HG02840 (cell line): ENCODE measurements at regions not wholly inside any gene's neighbourhood (a gene's known extent, or its start where the extent isn't known, plus 50 kb on each side); places are given as distances from the start of the nearest gene placed in this dataset.

Source experiments
- ATAC-seq: cut with Tn5 transposase; IDR thresholded peaks from one replicate; pipeline ENCODE4 v1.9.1; 2021; ENCODE audit warnings: mild to moderate bottlenecking, moderate library complexity, moderate number of reproducible peaks; ENCODE audit not compliant: unreplicated experiment, low FRiP score

DNA sequence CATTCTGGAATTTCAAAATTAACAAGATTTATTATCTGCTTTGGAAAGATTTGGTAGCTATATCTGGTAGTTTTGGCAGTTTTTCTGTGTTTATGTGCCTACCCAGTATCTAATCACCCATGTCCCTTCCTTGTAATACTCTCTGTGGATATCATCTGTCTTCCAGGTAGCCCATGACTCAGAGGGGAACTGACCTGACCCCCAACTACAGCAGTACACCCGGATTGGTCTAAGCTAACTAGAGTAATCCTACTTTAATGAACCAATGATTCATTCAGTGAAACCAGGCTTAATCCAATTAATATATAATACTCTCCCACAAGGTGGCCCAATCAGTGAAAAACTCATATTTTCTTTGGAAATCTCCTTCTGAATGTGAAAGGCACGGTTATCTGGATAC is 295.3 kb upstream of the SULF2 start:
- ATAC-seq = no peak

DNA sequence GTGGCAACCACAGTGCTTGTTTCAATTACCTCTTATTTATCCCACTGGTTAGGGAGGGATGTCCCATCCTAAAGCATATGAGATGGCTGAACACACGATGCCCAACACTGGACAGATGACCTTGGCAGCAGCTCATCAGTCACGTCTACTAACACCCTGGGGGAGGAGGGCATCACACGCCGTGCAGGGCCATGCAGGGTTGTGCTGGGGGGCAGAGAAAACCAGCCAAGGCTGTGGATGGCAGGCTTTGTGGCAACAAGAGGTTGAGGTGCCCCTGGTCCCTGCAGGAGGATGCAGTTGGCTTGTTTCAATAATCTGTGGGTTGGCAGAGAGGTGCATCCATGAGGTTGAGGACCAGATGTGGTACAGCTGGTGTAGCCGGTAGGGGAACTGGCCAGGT is 293.7 kb upstream of the SULF2 start:
- no peak for ATAC-seq

DNA sequence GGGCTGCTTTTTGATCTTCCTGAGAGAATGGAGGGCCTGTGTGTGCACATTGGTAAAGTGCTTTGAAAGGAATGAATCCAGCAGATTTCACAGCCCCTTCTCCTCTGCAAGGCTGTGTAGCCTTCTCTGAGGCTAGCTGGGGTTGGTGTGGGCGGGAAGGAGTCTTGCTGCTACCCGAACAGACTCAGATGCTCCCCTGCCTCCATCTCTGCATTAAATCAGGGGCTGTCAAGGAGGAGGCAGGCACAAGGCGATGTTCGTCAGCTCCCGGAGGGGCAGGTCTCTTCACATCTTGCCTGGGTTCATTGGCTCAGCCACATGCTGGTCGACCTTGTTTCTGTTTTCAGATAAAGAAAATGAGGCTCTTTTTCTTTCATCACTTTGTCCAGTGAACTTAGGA is 291.5 kb upstream of the SULF2 start:
- no peak for ATAC-seq

DNA sequence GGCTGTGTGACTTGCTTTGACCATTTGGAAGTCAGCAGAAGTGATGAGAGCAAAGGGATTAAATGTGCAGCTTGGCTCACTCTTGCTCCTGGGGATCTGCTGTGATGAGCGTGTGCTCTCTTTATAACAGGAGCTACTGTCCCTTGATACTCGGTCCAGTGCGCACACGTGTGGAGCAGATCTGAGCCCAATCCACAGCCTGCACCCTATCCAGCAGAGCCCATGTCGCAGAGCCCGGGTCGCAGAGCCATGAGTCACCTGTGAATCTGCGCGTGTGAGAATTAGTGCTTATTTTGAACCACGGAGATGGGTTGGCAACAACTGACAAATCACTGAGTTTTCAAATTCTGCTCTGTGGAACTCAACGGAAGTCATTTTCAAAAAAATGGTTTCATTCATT is 291.0 kb upstream of the SULF2 start:
- no peak for ATAC-seq

DNA sequence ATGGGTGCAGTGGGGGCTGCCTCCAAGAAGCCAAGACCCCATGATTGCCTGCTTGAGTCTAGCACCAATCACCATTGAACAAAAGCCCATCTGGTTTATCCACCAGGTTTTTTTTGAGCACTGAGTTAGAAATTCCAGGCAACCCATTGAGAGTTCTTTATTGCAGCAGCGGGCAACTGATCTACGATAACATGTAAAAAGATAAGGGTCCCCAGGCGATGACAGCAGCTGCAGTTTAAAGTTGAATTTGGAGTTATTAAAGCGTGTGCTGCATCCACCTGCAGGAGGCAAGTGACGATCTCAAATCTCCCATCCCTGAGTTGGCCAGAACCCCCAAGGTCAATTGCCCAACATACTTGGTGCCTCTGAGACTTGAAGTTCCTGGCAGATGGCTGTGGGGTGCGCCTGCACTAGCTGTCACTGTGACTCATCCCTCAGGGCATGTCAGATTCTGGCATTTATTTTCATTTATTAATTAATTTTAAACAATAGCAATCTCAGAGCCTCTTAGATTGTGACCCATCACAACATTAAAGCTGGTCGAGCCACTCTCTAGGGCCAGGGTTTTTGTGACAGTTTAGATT is 290.4 kb upstream of the SULF2 start:
- ATAC-seq = no peak

DNA sequence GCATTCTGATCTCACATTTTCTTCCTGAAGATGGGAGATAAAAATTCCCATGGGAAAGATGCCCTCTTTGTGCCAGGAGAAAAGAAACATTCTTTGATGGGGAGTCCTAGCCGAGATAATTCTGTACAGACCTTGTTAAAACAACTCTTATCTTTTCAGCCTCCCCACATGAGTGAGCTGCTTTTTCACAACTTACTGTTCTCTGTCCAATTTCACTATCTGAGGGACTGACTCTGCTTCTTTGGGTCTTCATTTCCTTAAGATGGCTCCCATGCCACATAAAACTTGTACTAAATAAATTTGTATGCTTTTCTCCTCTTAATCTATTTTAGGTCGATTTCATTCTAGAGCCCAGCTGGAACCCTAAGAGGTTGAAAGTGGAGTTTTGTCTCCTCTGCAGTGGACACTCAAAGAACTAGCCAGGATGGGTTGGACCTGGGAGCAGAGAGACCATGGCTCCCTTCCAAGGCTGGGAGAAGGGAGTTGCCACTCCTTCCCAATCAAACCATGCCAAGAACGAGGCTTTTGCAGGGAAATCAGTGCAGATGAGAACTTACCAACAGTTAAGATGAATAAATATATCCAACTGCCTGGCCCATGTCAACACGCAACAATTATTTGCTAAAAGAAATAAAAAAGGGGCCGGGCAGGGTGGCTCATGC is 285.8 kb upstream of the SULF2 start:
- no peak for ATAC-seq

DNA sequence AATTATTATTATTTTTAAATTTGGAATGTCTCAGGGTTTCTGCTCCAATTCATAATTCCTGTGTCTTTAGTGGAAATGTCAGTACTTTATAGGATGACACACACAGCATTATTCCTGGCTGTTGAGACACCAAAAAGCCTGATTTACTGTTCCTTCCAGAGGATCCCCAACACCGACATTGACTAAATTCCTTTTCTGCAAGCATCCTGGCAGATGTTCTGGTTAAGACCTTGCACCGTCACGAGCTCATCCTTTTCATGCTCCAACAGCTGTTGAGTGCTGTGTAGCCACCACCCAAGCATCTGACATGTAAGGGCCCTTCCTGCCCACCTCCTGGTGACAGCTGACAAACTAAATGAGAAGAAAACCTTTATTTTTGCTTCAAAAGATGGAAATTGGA is 284.3 kb upstream of the SULF2 start:
- no peak for ATAC-seq

DNA sequence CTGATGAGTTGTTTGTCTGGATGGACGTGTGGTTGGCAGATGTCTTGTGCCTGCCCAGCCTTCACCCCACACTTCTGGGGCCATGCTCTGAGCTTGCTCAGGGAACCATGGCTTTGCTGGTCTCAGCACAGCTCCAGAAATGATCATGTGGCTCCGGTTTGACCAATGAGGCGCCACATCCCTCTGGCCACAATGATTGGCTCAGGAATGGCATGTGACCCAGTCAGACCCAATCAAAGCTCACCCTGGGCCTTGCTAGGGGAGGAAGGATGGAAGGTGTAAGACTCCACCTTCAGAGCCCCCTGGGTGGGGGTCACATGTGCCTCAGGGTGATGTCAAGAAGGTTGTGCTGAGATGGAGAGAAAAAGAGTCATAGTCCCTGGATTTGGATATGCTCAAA is 281.6 kb upstream of the SULF2 start:
- ATAC-seq = no peak

DNA sequence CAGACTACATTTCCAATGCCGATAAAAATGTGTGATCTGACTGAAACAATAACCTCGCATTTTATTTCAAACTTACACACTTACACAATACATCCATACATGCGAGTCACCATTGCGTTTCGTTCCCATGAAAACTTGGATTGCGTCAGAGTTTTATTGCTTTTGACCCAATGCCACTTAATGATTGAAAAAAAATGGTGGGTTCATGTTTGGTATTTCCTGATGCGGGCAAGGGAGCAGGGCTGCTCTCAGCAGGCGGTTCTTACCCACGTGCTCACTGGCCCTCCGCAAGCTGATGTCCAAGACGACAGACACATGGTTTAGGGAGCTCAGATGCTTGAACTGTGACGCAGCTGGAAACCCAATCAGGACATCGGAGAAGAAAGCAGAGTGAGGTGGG is 281.0 kb upstream of the SULF2 start:
- no peak for ATAC-seq

DNA sequence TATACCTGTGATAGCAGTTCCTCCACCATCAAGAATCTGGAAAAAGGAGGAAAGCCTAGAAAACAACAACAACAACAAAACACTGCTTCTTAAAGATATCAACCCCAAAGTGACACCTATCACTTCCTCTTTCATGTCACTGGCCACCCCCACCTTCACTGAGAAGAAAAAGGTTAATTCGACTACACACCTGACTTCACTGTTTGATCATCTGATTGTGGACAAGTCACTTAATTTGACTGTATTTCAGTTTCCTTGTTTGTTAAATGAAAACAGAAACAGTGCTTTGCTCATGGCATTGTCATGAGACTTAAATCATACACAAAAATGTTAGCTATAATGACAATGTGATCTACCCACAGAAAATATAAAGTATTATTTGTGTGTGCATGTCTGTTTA is 280.6 kb upstream of the SULF2 start:
- no peak for ATAC-seq

DNA sequence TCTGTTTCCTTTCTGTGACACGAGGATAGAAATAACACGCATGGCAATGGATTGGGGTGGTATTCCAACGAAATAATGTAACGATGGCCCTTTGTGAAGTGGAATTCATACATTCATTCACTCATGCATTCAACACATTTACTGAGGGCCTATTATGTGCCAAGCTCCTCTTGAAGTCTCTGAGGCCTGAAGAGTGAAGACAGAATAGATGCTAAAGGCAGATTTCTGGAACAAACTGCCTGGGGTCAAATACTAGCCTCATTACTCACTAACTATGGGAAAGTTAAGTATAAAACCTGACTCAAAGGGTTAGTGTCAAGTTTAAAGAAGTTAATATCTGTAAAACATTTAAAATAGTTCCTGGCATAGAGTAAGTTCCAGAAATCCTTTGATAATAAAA is 279.6 kb upstream of the SULF2 start:
- ATAC-seq = no peak

DNA sequence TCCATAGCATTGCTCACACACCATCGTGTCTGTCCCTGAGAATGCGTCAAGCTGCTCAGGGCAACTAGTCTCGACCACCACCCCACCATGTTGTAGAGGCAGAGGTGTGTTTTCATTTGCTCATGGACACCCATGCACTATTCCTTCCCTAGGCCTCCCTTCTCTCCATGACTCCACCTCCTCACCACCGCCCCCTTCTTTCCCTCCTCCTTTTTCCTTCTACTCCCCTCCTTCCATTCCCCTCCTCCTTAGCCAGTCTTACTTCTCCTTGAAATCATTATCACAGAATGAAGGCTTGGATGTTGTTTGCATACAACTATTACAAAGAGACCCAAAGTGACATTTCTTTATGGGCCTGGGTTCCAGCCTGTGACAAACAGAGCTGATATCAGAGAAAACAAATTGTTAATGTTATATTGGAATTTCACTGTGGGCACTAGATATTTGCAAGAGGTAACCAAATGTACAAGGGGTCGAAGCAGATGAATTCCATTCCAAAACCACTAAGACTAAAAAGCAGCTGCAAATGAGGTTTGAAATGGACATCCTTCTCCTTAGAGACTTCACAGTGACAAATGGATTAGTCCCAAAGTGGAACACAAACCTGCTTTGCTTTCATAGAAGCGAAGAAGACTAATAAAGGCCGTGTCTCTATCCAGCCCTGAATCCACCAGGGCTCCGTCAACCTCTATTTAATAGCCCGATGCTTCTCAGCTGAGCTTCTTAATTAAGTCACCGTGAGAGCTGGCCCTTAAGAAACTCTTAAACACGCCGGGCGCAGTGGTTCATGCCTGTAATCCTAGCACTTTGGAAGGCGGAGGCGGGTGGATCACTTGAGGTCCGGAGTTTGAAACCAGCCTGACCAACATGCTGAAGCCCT is 275.8 kb upstream of the SULF2 start:
- no peak for ATAC-seq

DNA sequence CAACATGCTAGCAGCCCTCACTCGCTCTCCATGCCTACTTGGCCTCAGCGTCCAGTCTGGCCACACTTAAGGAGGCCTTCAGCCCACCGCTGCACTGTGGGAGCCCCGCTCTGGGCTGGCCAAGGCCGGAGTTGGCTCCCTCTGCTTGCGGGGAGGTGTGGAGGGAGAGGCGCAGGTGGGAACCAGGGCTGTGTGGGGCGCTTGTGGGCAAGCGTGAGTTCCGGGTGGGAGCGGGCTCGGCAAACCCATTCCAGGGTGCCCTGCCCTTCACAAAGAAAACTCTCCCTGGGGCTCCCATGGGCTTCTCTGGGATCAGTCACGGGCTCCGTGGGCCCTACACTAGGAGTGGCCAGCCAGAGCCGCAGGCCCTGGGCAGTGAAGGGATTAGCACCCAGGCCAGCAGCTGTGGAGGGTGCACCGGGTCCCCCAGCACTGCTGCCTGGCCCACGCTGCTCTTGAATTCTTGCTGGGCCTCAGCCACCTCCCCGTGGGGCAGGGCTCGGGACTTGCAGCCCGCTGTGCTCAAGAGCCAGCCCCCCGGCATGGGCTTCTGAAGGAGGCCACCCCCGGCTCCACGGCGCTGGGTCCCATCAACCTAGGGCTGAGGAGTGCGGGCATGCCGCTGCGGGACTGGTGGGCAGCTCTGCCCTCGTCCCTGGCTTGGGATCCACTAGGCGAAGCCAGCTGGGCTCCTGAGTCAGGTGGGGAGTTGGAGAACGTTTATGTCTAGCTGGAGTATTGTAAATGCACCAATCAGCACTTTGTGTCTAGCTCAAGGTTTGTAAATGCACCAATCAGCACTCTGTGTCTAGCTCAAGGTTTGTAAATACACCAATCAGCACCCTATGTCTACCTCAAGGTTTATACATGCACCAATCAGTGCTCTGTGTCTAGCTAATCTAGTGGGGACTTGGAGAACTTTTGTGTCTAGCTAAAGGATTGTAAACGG is 273.6 kb upstream of the SULF2 start:
- no peak for ATAC-seq

DNA sequence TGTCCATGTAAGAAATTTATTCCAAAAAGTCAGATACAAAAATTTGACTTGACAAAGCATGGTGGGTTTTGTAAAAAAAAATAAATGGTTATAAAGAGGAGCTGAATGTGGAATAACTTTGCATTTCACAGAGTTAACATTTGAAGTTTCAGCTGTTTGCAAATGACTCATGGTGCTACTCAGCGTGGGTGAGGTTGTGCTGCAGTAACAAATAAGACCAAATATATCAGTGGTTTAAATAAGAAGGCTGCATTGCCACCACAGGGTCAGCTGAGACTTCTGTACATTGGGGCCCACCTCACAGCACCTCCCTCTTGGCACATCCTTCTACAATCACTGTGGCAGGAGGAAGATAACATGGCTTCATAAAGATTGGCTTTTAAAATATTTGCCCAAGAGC is 272.5 kb upstream of the SULF2 start:
- no peak for ATAC-seq

DNA sequence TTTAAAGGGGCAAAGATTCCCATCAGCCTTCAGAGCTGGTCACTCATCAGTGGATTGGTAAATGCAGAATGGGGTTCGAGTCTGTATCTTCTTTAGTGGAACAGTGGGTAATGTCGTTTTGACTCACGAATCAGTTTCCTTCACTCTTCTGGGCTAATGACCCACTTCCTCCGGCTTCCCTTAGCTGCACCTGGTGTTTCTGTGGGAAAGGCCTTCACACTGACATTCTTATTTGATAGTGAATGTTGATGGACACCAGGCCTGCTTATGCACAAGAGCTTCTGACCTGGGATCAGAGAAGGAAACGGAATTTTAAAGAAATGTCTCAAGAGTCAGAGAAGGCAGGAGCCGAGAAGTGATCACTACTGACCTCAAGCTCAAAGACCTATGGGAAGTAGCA is 272.0 kb upstream of the SULF2 start:
- ATAC-seq = no peak

DNA sequence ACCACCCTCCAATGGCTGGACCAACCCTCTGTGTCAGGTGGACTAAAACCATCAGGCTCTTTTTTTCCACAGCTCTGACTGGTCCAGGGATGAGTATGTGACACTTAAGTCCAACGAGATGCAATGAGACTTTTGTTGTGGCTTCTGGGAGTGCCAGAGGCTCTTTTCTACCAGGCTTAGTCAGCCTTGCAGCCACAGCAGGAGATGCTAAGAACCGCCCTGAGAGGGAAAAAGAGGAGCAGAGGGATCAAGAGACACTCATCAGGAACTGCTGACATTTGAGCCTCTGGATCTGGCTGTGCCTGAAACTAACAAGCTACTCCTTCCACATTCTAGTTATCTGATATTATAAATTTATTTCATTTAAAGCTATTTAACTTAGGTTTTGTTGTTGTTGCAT is 270.9 kb upstream of the SULF2 start:
- no peak for ATAC-seq

DNA sequence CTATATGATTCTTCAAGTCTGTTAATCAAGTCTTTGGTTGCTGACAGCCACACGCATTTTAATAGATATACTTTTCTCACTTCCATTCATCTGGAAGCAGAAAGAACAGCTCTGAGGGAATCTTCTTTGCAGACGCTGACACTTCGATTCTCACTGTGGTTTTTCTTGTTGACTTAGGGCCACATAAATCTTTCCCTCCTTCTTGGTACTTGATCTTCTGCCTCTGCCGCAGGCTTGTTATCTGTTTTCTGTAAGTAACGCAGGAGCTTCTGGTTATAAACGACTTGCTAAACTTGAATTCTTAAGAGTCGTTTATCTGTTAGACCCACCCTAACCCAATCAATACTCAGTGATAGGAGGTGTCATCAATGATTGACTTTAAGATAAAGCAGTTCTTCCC is 268.8 kb upstream of the SULF2 start:
- no peak for ATAC-seq

DNA sequence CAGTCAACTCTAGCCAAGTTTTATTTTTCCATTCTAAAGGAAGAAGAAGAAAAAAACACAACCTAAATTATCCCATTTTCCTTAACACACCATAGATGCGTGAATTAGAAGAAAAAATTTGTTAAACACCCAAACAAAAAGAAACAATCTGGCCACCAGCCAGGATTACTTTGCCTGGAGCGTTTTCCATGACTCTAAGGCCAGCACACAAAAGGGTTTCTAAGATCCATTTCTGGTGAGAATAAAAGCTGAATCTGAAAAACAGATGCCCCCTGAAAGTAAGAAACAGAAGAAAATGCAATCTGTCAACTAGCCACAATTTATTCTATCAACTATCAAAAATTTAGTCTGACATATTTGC is 267.2 kb upstream of the SULF2 start:
- no peak for ATAC-seq

DNA sequence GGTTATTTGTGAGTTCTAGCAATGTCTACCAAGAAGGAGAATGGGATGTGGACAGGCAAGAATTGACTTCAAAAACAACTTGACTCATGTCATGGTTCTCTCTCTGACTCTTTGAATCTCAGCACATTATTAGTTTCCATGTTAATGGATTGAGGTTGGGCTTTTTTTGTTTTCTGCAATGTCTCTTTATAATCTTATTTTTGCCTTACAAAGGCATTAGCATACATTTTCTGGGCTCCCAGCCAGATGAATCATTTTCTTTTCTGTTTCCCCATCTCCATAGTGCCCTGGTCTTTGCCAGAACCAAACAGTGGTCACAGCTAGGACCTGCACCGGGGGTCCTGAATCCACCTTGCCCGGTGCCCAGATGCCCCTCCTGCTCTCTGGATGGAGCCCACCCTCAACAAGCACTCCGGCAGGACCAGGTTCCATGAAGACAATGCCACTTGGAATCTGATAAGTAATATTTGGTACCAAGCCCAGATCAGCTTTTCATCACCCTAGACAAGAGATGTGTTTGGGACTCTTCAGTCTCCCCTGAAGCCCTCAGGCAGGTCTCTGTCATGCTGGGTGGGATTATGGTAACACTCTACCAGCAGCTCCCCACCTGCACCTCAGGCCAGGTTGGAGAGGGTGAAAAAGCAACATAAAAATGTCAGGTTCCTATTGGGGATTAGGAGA is 266.7 kb upstream of the SULF2 start:
- ATAC-seq = no peak

DNA sequence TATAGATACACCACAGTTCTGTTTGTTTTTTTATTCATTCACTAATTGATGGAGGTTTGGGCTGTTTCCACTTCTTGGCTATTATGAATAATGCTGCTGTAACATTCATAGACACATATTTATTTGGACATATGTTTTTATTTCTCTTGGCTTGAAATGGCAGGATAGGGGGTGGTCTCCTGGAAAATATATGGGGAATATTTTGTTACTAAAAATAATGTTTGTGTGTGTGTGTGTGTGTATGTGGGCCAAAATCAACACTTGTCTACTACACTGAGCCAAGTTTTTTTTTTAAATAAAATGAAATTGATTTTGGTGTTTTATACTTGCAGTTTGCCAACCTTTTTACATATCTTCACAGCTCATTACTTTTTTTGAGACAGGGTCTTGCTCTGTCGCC is 264.4 kb upstream of the SULF2 start:
- no peak for ATAC-seq
